GM12878 (cell line): ENCODE measurements at regions not wholly inside any gene's neighbourhood (a gene's known extent, or its start where the extent isn't known, plus 50 kb on each side); places are given as distances from the start of the nearest gene placed in this dataset.
"Not testable (repeated sequence)": the region's sequence is repeated elsewhere in the genome, so short reads cannot be mapped to it uniquely, and the experiment has no call there.

Experiments
- CHD1 ChIP-seq: IDR thresholded peaks from 2 replicates; pipeline ENCODE4 v1.6.1; 2012; ENCODE audit warnings: low read depth, low read length, improper control_type of control experiment
- NR2C2 ChIP-seq: IDR thresholded peaks from 2 replicates; pipeline ENCODE4 v1.6.1; 2011; ENCODE audit warnings: borderline replicate concordance, low read depth; ENCODE audit not compliant: control insufficient read depth, insufficient read length
- PAX8 ChIP-seq: fragments of 450-650 bp; IDR thresholded peaks from 2 replicates; pipeline ENCODE4 v1.6.1; 2017; ENCODE audit warnings: mild to moderate bottlenecking, moderate library complexity
- PBX3 ChIP-seq: IDR thresholded peaks from 2 replicates; pipeline ENCODE4 v1.6.1; 2011; ENCODE audit warnings: mild to moderate bottlenecking, low read depth, low read length, moderate library complexity; ENCODE audit not compliant: insufficient replicate concordance
- PML ChIP-seq: IDR thresholded peaks from 2 replicates; pipeline ENCODE4 v1.6.1; 2012; ENCODE audit warnings: low read length, inconsistent platforms
- RAD21 ChIP-seq: IDR thresholded peaks from 2 replicates; pipeline ENCODE4 v1.6.1; 2011; ENCODE audit warnings: mild to moderate bottlenecking, low read depth, low read length, moderate library complexity; ENCODE audit not compliant: insufficient read depth
- RCOR1 ChIP-seq: conservative IDR thresholded peaks from 2 replicates; pipeline ENCODE4 v1.6.1; 2012; ENCODE audit warnings: low read depth, low read length, improper control_type of control experiment
- SMC3 ChIP-seq: IDR thresholded peaks from 2 replicates; pipeline ENCODE4 v1.6.1; 2011; ENCODE audit warnings: low read length, improper control_type of control experiment, borderline replicate concordance
- SP1 ChIP-seq: IDR thresholded peaks from one replicate; pipeline ENCODE4 v1.6.1; 2011; ENCODE audit warnings: low read depth, low read length
- SRF ChIP-seq, 2 experiments: IDR thresholded peaks; 2 replicates each; pipeline ENCODE4 v1.6.1; 2011; ENCODE audit warnings: low read depth in 2 of 2, low read length in 2 of 2, mild to moderate bottlenecking in 1 of 2, moderate library complexity in 1 of 2
- ZNF207 ChIP-seq: fragments of 450-650 bp; IDR thresholded peaks from 2 replicates; pipeline ENCODE4 v1.6.1; 2014; ENCODE audit warnings: antibody characterized with exemption, mild to moderate bottlenecking, borderline replicate concordance

GRCh38 chr11:89616999-89617602 is 93.0 kb upstream of the TRIM77 start:
- not testable (repeated sequence) for TF ChIP-seq RCOR1; PAX8; PBX3; CHD1; SRF (IDR thresholded peaks at IDR 0.05; ENCODE audit: low read depth in 2 of 2, low read length in 2 of 2); PML; ZNF207; NR2C2; SP1
- TF ChIP-seq SMC3 (0 out of 2 replicates have a peak, but pooled peaks have one; percentile 6), RAD21 (peak; percentile 31; the same call in 1 of the 2 replicates)
